Keratinocyte (primary cell): ENCODE measurements at regions not wholly inside any gene's neighbourhood (a gene's known extent, or its start where the extent isn't known, plus 50 kb on each side); places are given as distances from the start of the nearest gene placed in this dataset.

ENCODE experiments used
- DNase-seq: peaks from one replicate; pipeline ENCODE4 v3.0.0-alpha.2; 2011; ENCODE audit warnings: low read depth, missing footprints, low spot score
- FAIRE-seq: peaks from 2 replicates; lab custom pipeline; 2011; peaks lifted over from hg19 to GRCh38; lab: Jason Lieb, UNC
- H2AFZ ChIP-seq: 2 replicates; pipeline ENCODE4 v1.6.0; 2012; ENCODE audit warnings: low read length, control low read depth, inconsistent platforms; ENCODE audit not compliant: control insufficient read depth
- H3K27ac ChIP-seq: 2 replicates; pipeline ENCODE4 v1.5.1; 2011; ENCODE audit warnings: low read length; ENCODE audit not compliant: control insufficient read depth, insufficient read depth
- H3K27me3 ChIP-seq: 3 replicates; pipeline ENCODE4 v1.6.0; 2011; ENCODE audit warnings: low read length; ENCODE audit not compliant: control insufficient read depth, insufficient read depth; ENCODE audit errors: extremely low read depth
- H3K36me3 ChIP-seq, 2 experiments: 2 replicates in 1 of 2; 3 replicates in 1 of 2; pipeline ENCODE4 v1.5.1; 2011; ENCODE audit warnings: low read length in 2 of 2, mild to moderate bottlenecking in 1 of 2; ENCODE audit not compliant: control insufficient read depth in 2 of 2, insufficient read depth in 2 of 2; ENCODE audit errors: extremely low read depth in 1 of 2
- H3K4me1 ChIP-seq: 3 replicates; pipeline ENCODE4 v1.5.1; 2011; ENCODE audit warnings: low read length; ENCODE audit not compliant: control insufficient read depth, insufficient read depth; ENCODE audit errors: extremely low read depth
- H3K4me2 ChIP-seq: 3 replicates; pipeline ENCODE4 v1.6.0; 2011; ENCODE audit warnings: low read depth, low read length; ENCODE audit not compliant: control insufficient read depth, insufficient read depth; ENCODE audit errors: extremely low read depth
- H3K4me3 ChIP-seq, 3 experiments: fragments of 200-600 bp in 1 of 3; sonication (generic) in 1 of 3; 2 replicates in 2 of 3; 3 replicates in 1 of 3; pipeline ENCODE4 v1.5.1; 2011 to 2016; ENCODE audit warnings: low read length in 3 of 3, mild to moderate bottlenecking in 3 of 3, control low read depth in 2 of 3, inconsistent platforms in 1 of 3, low read depth in 1 of 3, mixed read lengths in 1 of 3, mixed run types in 1 of 3, moderate library complexity in 1 of 3; ENCODE audit not compliant: control insufficient read depth in 2 of 3, insufficient read depth in 2 of 3; ENCODE audit errors: extremely low read depth in 1 of 3
- H3K79me2 ChIP-seq: 2 replicates; pipeline ENCODE4 v1.6.0; 2012; ENCODE audit warnings: low read length; ENCODE audit not compliant: control insufficient read depth, insufficient read depth
- H3K9ac ChIP-seq: 3 replicates; pipeline ENCODE4 v1.6.0; 2011; ENCODE audit warnings: low read length; ENCODE audit not compliant: control insufficient read depth, insufficient read depth; ENCODE audit errors: extremely low read depth
- H3K9me1 ChIP-seq: 3 replicates; pipeline ENCODE4 v1.6.0; 2011; ENCODE audit warnings: low read length; ENCODE audit not compliant: control insufficient read depth, insufficient read depth; ENCODE audit errors: extremely low read depth
- H3K9me3 ChIP-seq: 2 replicates; pipeline ENCODE4 v1.5.1; 2012; ENCODE audit warnings: low read depth, low read length; ENCODE audit not compliant: control insufficient read depth
- H4K20me1 ChIP-seq: 3 replicates; pipeline ENCODE4 v1.6.0; 2011; ENCODE audit warnings: low read length; ENCODE audit not compliant: control insufficient read depth, insufficient read depth; ENCODE audit errors: extremely low read depth
- CTCF ChIP-seq, 3 experiments: IDR thresholded peaks in 1 of 3; conservative IDR thresholded peaks in 1 of 3; optimal IDR thresholded peaks in 1 of 3; 2 replicates in 2 of 3; 3 replicates in 1 of 3; pipeline versions ENCODE3 to v1.5.1; 2011; ENCODE audit warnings: low read length in 3 of 3, mild to moderate bottlenecking in 3 of 3, moderate library complexity in 2 of 3, control low read depth in 1 of 3, inconsistent platforms in 1 of 3; ENCODE audit not compliant: insufficient read depth in 2 of 3; ENCODE audit errors: extremely low read depth in 1 of 3
- EZH2 ChIP-seq: IDR thresholded peaks from one replicate; pipeline ENCODE4 v1.6.1; 2012; ENCODE audit warnings: inconsistent platforms, mild to moderate bottlenecking, low read length, moderate library complexity
- dilution Hi-C: fragments of 300-500 bp; cut with MboI; formaldehyde crosslinking; loops from one replicate; pipeline ENCODE4 v1.7.0; 2020; ENCODE audit warnings: low sequenced_read_pairs; ENCODE audit not compliant: extremely low pct_ligation_motif_present

- no peaks in the 10 kb centered on the region for H3K9me3 ChIP-seq
- H3K79me2 ChIP-seq: no peaks in the 10 kb centered on the region
- no peaks in the 10 kb centered on the region for H3K4me1 ChIP-seq
- DNase-seq (no peak), FAIRE-seq (no peak)
- no peak overlapping the region for H3K4me2 ChIP-seq
- H3K36me3 ChIP-seq: no peaks in the 10 kb centered on the region
- no peak overlapping the region for H2AFZ ChIP-seq
- H3K27ac ChIP-seq: no peak overlapping the region
- H4K20me1 ChIP-seq: no peaks in the 10 kb centered on the region
- no peak overlapping the region for H3K4me3 ChIP-seq
- TF ChIP-seq EZH2 (no peak), CTCF (optimal IDR thresholded peaks at IDR 0.05 in 1 of 3, IDR thresholded peaks at IDR 0.05 in 1 of 3, conservative IDR thresholded peaks at IDR 0.05 in 1 of 3; ENCODE audit: extremely low read depth in 1 of 3, insufficient read depth in 2 of 3, low read length in 3 of 3) (no peak)
- dilution Hi-C loops: no loop called here
- no peaks in the 10 kb centered on the region for H3K27me3 ChIP-seq
- H3K9ac ChIP-seq: no peak overlapping the region
- H3K9me1 ChIP-seq: no peaks in the 10 kb centered on the region
These were observed 186.9 kb upstream of the BTG1 start for GRCh38 chr12:92332552-92332951.

- no peaks in the 10 kb centered on the region for H3K36me3 ChIP-seq
- H3K9me3 ChIP-seq: no peaks in the 10 kb centered on the region
- H3K27ac ChIP-seq: no peak overlapping the region
- DNase-seq: no peak
- no peaks in the 10 kb centered on the region for H3K79me2 ChIP-seq
- H3K4me1 ChIP-seq: no peaks in the 10 kb centered on the region
- H2AFZ ChIP-seq: no peak overlapping the region
- H3K27me3 ChIP-seq: no peaks in the 10 kb centered on the region
- no peak overlapping the region for H3K4me2 ChIP-seq
- TF ChIP-seq EZH2: no peak
- no peak for TF ChIP-seq CTCF (optimal IDR thresholded peaks at IDR 0.05 in 1 of 3, IDR thresholded peaks at IDR 0.05 in 1 of 3, conservative IDR thresholded peaks at IDR 0.05 in 1 of 3; ENCODE audit: extremely low read depth in 1 of 3, insufficient read depth in 2 of 3, low read length in 3 of 3)
- no peak overlapping the region for H3K4me3 ChIP-seq
- FAIRE-seq: no peak
- dilution Hi-C loops: no loop called here
- H3K9ac ChIP-seq: no peak overlapping the region
- H3K9me1 ChIP-seq: no peaks in the 10 kb centered on the region
- H4K20me1 ChIP-seq: no peaks in the 10 kb centered on the region
These were observed 185.7 kb upstream of the BTG1 start for GRCh38 chr12:92331383-92331782.
